NCI-H2081 (cell line): ENCODE measurements at regions not wholly inside any gene's neighbourhood (a gene's known extent, or its start where the extent isn't known, plus 50 kb on each side); places are given as distances from the start of the nearest gene placed in this dataset.
"Not testable (repeated sequence)": the region's sequence is repeated elsewhere in the genome, so short reads cannot be mapped to it uniquely, and the experiment has no call there.

Experiments
- DNase-seq, 2 experiments: peaks; one replicate each; lab custom pipeline; 2025; lab: John Stamatoyannopoulos, UW

- DNase-seq: no peak
These were observed 878.6 kb upstream of the MANEA start for GRCh38 chr6:94698773-94699172.

GRCh38 chr6:94687255-94687654 lies 890.1 kb upstream of the MANEA start:
- not testable (repeated sequence) for DNase-seq

- no peak for DNase-seq
These were observed 893.9 kb upstream of the MANEA start for GRCh38 chr6:94683409-94683808.

GRCh38 chr6:94680669-94681212 lies 896.6 kb upstream of the MANEA start:
- peak; percentile 18 to 81 for DNase-seq

- DNase-seq: peak in 1 of 2 experiments; percentile 16
These were observed 904.1 kb upstream of the MANEA start for GRCh38 chr6:94673251-94673650.

- DNase-seq: no peak
These were observed 907.3 kb upstream of the MANEA start for GRCh38 chr6:94670017-94670416.

- no peak for DNase-seq
These were observed 908.5 kb upstream of the MANEA start for GRCh38 chr6:94668876-94669275.

GRCh38 chr6:94658929-94659328 lies 918.4 kb upstream of the MANEA start:
- no peak for DNase-seq

GRCh38 chr6:94651239-94651638 lies 926.1 kb upstream of the MANEA start:
- no peak for DNase-seq

GRCh38 chr6:94645191-94645590 lies 932.1 kb upstream of the MANEA start:
- DNase-seq: no peak

- DNase-seq: no peak
These were observed 937.8 kb upstream of the MANEA start for GRCh38 chr6:94639564-94639963.

- peak; percentile 44 to 79 for DNase-seq
These were observed 940.5 kb upstream of the MANEA start for GRCh38 chr6:94636780-94637385.

GRCh38 chr6:94623586-94623985 lies 953.7 kb upstream of the MANEA start:
- no peak for DNase-seq

GRCh38 chr6:94622783-94623182 lies 954.6 kb upstream of the MANEA start:
- no peak for DNase-seq

- peak in 1 of 2 experiments; percentile 30 for DNase-seq
These were observed 976.7 kb upstream of the MANEA start for GRCh38 chr6:94600636-94601035.

GRCh38 chr6:94597487-94597886 lies 979.8 kb upstream of the MANEA start:
- no peak for DNase-seq

- DNase-seq: no peak
These were observed 986.9 kb upstream of the MANEA start for GRCh38 chr6:94590416-94590815.

- DNase-seq: no peak
These were observed 989.0 kb upstream of the MANEA start for GRCh38 chr6:94588301-94588700.

GRCh38 chr6:94584211-94584610 lies 993.1 kb upstream of the MANEA start:
- no peak for DNase-seq

GRCh38 chr6:94570581-94570980 lies 1006.8 kb upstream of the MANEA start:
- DNase-seq: no peak

- DNase-seq: no peak
These were observed 1014.5 kb upstream of the MANEA start for GRCh38 chr6:94562846-94563245.

GRCh38 chr6:94559829-94560537 lies 1017.4 kb upstream of the MANEA start:
- DNase-seq: no peak

GRCh38 chr6:94557207-94557606 lies 1020.1 kb upstream of the MANEA start:
- DNase-seq: not testable (repeated sequence)

GRCh38 chr6:94548201-94548600 lies 1029.1 kb upstream of the MANEA start:
- DNase-seq: no peak
